Skeletal muscle tissue (tissue), 3 donors: ENCODE measurements at regions not wholly inside any gene's neighbourhood (a gene's known extent, or its start where the extent isn't known, plus 50 kb on each side); places are given as distances from the start of the nearest gene placed in this dataset.

Experiments
- H3K27ac ChIP-seq: one replicate; pipeline ENCODE4 v1.7.0; 2013; ENCODE audit warnings: mild to moderate bottlenecking, low read depth, low read length, inconsistent platforms
- H3K27me3 ChIP-seq, 3 donors: one replicate each; pipeline ENCODE4 v1.7.0; 2013; ENCODE audit warnings: low read length in 3 of 3; ENCODE audit not compliant: control insufficient read depth in 3 of 3, insufficient read depth in 3 of 3
- H3K36me3 ChIP-seq, 3 donors: one replicate each; pipeline ENCODE4 v1.7.0; 2013; ENCODE audit warnings: low read length in 3 of 3; ENCODE audit not compliant: control insufficient read depth in 3 of 3, insufficient read depth in 3 of 3
- H3K4me1 ChIP-seq, 3 donors: one replicate each; pipeline ENCODE4 v1.7.0; 2013; ENCODE audit warnings: low read length in 3 of 3, mild to moderate bottlenecking in 3 of 3; ENCODE audit not compliant: control insufficient read depth in 3 of 3, insufficient read depth in 3 of 3
- H3K4me3 ChIP-seq, 3 donors: one replicate each; pipeline ENCODE4 v1.7.0; 2013; ENCODE audit warnings: low read length in 3 of 3
- H3K9ac ChIP-seq, 3 donors: one replicate each; pipeline ENCODE4 v1.7.0; 2013; ENCODE audit warnings: low read length in 3 of 3, mild to moderate bottlenecking in 3 of 3, moderate library complexity in 2 of 3, low read depth in 1 of 3
- H3K9me3 ChIP-seq, 3 donors: one replicate each; pipeline ENCODE4 v1.7.0; 2013; ENCODE audit warnings: low read length in 3 of 3; ENCODE audit not compliant: control insufficient read depth in 3 of 3
- donor health status: Osteomylitis.

DNA sequence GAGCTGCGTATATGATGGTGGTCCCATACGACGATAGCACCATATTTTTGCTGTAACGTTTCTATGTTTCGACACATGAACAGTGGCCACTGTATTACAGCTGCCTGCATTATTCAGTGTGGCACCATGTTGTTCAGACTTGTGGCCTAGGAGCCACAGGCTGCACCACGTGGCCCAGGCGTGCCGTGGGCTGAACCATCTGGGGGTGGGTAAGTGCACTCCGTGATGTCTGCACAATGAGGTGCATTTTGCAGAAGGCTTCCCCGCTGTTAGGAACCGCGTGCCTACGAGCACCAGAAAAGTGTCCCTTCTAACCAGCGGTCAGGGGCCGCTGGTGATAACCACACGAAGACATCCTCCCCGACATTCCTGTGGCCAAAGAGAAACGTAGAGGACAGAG, 433.7 kb upstream of the MYT1L start:
- peak overlapping the region in 1 of 3 donors; percentile 33 for H3K9ac ChIP-seq
- H3K9me3 ChIP-seq, result peaks cover 0 to 5% (median 0%) of the 10 kb centered on the region in 3 donors
- no peak overlapping the region for H3K4me3 ChIP-seq
- peaks cover 31 to 48% (median 39%) of the 10 kb centered on the region in 3 donors for H3K4me1 ChIP-seq
- H3K27me3 ChIP-seq, result no peaks in the 10 kb centered on the region
- H3K36me3 ChIP-seq, result no peaks in the 10 kb centered on the region
- H3K27ac ChIP-seq, result no peak overlapping the region

DNA sequence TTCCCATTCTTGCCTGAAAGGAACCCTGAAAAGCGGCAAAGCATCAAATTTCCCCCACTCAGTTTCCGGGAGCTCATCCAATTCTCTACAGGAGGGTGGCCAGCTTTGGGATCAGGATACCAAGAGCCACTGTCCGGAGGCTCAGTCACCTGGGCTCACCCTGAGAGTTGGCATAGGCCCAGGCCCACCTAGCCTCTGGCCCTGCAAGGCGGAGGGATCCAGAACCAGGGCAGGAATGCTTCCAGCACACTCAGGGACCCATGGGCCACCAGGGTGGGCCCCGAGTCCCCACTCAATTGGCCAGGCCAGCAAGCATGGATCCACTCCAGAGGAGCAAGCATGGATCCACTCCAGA, 432.9 kb upstream of the MYT1L start:
- peaks cover 0 to 5% (median 0%) of the 10 kb centered on the region in 3 donors for H3K9me3 ChIP-seq
- H3K9ac ChIP-seq, result peak overlapping the region in 1 of 3 donors; percentile 70
- H3K27ac ChIP-seq, result peak overlapping the region; percentile 47
- peak overlapping the region in 1 of 3 donors; percentile 60 for H3K4me3 ChIP-seq
- H3K36me3 ChIP-seq, result no peaks in the 10 kb centered on the region
- peaks cover 24 to 41% (median 32%) of the 10 kb centered on the region in 3 donors for H3K4me1 ChIP-seq
- H3K27me3 ChIP-seq, result no peaks in the 10 kb centered on the region

DNA sequence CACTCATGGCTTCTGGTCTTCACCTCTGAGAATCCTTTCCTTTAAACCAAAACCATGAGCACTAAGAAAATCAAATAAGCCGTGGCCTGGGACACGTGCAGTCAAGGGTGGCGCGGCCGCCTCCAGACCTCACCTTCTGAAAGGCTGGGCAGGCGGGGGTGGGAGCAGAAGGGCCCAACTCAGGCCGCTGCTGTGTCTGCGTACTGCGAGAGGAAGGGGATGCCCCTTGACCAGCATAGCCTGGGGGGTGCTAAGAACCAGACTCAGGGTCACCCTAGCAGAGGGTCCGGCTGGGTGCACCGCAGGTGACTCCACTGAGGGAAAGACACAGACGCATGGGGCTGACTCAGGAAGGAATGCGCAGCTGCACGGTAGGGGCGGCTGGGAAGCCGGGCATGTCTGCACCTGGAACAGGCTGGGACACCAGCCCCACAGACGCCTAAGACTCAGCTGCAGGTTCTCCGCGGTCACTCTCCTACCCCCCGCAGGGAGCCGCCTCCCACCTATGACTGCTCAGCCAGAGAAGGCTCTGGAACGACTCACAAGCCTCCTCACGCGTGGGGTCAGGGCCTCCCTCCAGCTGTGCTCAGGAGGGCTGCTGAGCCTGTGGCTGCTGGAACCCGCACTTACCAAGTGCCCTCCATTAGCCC, 432.4 kb upstream of the MYT1L start:
- peak overlapping the region in 1 of 3 donors; percentile 70 for H3K9ac ChIP-seq
- H3K9me3 ChIP-seq, result peaks cover 0 to 5% (median 0%) of the 10 kb centered on the region in 3 donors
- H3K4me3 ChIP-seq, result peak overlapping the region in 2 of 3 donors; percentile 20 to 60
- peak overlapping the region; percentile 47 for H3K27ac ChIP-seq
- H3K4me1 ChIP-seq, result peaks cover 24 to 44% (median 32%) of the 10 kb centered on the region in 3 donors
- H3K27me3 ChIP-seq, result no peaks in the 10 kb centered on the region
- no peaks in the 10 kb centered on the region for H3K36me3 ChIP-seq

GRCh38 chr2:2762913-2763312, 431.8 kb upstream of the MYT1L start:
- H3K4me3 ChIP-seq, result no peak overlapping the region
- H3K9ac ChIP-seq, result peak overlapping the region in 1 of 3 donors; percentile 70
- H3K36me3 ChIP-seq, result no peaks in the 10 kb centered on the region
- no peak overlapping the region for H3K27ac ChIP-seq
- H3K9me3 ChIP-seq, result peaks cover 0 to 5% (median 0%) of the 10 kb centered on the region in 3 donors
- peaks cover 24 to 39% (median 32%) of the 10 kb centered on the region in 3 donors for H3K4me1 ChIP-seq
- no peaks in the 10 kb centered on the region for H3K27me3 ChIP-seq

- Histone ChIP-seq H3K36me3 (no peaks in the 10 kb centered on the region), H3K27me3 (no peaks in the 10 kb centered on the region), H3K9ac (peak overlapping the region in 1 of 3 donors; percentile 70), H3K4me3 (no peak overlapping the region), H3K27ac (no peak overlapping the region), H3K4me1 (peaks cover 24 to 35% (median 32%) of the 10 kb centered on the region in 3 donors), H3K9me3 (peaks cover 0 to 5% (median 0%) of the 10 kb centered on the region in 3 donors)
These were observed 431.3 kb upstream of the MYT1L start for GRCh38 chr2:2762166-2762908.

GRCh38 chr2:2758793-2759367, 427.8 kb upstream of the MYT1L start:
- Histone ChIP-seq H3K27me3 (no peaks in the 10 kb centered on the region), H3K4me1 (peaks cover 14 to 21% (median 16%) of the 10 kb centered on the region in 3 donors), H3K36me3 (no peaks in the 10 kb centered on the region), H3K4me3 (no peak overlapping the region), H3K9ac (peak overlapping the region in 1 of 3 donors; percentile 8), H3K27ac (no peak overlapping the region), H3K9me3 (peaks cover 0 to 5% (median 0%) of the 10 kb centered on the region in 3 donors)

GRCh38 chr2:2757764-2758163, 426.7 kb upstream of the MYT1L start:
- Histone ChIP-seq H3K4me1 (peaks cover 3 to 9% (median 4%) of the 10 kb centered on the region in 3 donors), H3K4me3 (no peak overlapping the region), H3K27me3 (no peaks in the 10 kb centered on the region), H3K9me3 (peaks cover 0 to 5% (median 2%) of the 10 kb centered on the region in 3 donors), H3K27ac (no peak overlapping the region), H3K36me3 (no peaks in the 10 kb centered on the region), H3K9ac (no peak overlapping the region)

DNA sequence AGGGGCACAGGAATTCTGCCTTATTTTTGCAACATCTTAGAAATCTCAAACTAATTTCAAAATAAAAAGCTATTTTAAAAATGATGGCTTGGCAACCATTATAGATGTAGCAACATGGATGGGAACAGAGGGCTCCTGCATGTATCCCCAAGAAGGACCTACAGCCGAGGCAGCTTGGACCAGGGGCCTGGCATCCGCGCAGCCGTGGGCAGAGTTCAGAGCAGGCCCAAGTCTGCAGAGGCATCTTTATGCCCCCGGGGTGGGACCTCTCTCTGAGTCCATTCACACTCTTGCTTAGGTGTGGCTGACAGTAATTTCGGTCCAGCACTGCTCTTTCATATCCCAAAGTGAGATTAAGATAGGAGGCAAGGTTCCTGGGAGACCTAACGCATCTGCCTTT, 425.8 kb upstream of the MYT1L start:
- Histone ChIP-seq H3K27me3 (no peaks in the 10 kb centered on the region), H3K9ac (no peak overlapping the region), H3K36me3 (no peaks in the 10 kb centered on the region), H3K27ac (no peak overlapping the region), H3K4me3 (no peak overlapping the region), H3K4me1 (peaks cover 0 to 5% (median 0%) of the 10 kb centered on the region in 3 donors), H3K9me3 (peaks cover 0 to 5% (median 2%) of the 10 kb centered on the region in 3 donors)

DNA sequence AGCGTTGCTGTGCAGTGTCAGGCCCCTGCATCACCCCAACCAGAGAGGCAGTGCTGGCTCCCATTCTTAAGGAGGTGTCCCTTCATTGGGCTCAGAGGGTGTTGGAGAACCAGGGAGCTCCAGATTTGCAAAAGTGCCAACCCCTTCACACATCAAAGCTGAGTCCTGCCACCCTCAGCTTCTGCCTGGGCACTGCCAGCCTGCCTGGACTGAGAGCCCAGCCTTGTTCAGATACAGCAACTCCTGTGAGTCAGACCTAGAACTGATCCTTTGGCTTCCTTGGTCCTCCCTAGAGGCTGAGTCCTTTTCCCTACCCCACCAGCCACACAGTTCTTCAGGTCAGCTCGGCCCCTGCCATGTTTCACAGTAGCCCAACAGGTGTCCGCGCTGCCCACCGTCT, 424.9 kb upstream of the MYT1L start:
- Histone ChIP-seq H3K27ac (no peak overlapping the region), H3K9me3 (peaks cover 0 to 5% (median 2%) of the 10 kb centered on the region in 3 donors)

GRCh38 chr2:2754940-2755339, 423.9 kb upstream of the MYT1L start:
- Histone ChIP-seq H3K4me3 (no peak overlapping the region), H3K27me3 (no peaks in the 10 kb centered on the region), H3K9me3 (peaks cover 0 to 2% (median 0%) of the 10 kb centered on the region in 3 donors), H3K4me1 (peaks cover 0 to 5% (median 0%) of the 10 kb centered on the region in 3 donors), H3K36me3 (no peaks in the 10 kb centered on the region), H3K27ac (no peak overlapping the region), H3K9ac (no peak overlapping the region)

More for the DNA sequence above, 424.9 kb upstream of the MYT1L start:
- Histone ChIP-seq H3K9ac (no peak overlapping the region), H3K36me3 (no peaks in the 10 kb centered on the region), H3K4me1 (peaks cover 0 to 5% (median 0%) of the 10 kb centered on the region in 3 donors), H3K27me3 (no peaks in the 10 kb centered on the region), H3K4me3 (no peak overlapping the region)
